ENCODE measurements at regions not wholly inside any gene's neighbourhood (a gene's known extent, or its start where the extent isn't known, plus 50 kb on each side); places are given as distances from the start of the nearest gene placed in this dataset.

DNA sequence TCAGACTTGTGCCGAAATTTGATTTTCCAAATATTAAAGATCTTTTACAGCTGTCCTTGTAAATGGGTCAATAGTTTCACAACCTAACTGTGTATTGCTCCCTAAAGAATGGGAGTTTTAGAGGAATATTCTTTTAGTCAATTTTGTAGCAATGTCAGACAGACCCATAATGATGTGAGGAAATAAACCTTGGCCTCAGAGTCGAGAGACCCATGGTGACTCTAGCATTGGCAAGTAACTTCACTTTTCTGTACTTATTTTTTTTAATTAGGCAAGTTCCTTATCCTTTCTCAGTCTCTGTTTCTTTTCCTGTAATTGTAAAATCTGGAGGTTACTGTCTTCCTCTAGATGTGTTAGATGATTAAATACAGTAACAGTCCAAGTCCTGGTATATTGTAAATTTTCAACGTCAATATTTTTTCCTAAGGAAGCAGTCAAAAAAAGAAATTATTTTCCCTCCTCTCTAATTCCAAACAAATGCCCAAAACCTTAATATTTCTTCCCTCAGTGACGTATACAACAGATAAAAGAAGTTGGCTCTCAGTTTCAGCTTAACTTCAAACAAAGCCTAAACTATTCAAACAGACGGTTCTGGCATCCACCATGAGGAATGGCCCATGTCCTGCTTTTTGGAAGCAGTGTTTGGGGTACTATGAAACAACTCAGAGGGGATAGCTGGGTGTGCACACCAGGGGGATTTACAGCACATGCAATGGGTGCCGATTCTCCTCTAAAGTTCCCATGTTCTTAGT lies 466.7 kb downstream of the TNS1 start:
- Histone ChIP-seq H3K27ac (no peak overlapping the region), H3K9me3 (ENCODE audit: control insufficient read depth, low read length) (no peaks in the 10 kb centered on the region), H3K9ac (no peak overlapping the region), H3K4me2 (ENCODE audit: low read length) (no peak overlapping the region), H3K79me2 (peaks cover 11% of the 10 kb centered on the region), H3K4me3 (ENCODE audit: low read depth, low read length) (no peak overlapping the region), H3K27me3 (ENCODE audit: control insufficient read depth, insufficient read depth, low read length) (no peaks in the 10 kb centered on the region), H3K4me1 (no peaks in the 10 kb centered on the region), H3K36me3 (ENCODE audit: control insufficient read depth, insufficient read depth, low read length) (no peaks in the 10 kb centered on the region), H2AFZ (no peak overlapping the region)
- TF ChIP-seq CTCF (IDR thresholded peaks at IDR 0.05): no peak

DNA sequence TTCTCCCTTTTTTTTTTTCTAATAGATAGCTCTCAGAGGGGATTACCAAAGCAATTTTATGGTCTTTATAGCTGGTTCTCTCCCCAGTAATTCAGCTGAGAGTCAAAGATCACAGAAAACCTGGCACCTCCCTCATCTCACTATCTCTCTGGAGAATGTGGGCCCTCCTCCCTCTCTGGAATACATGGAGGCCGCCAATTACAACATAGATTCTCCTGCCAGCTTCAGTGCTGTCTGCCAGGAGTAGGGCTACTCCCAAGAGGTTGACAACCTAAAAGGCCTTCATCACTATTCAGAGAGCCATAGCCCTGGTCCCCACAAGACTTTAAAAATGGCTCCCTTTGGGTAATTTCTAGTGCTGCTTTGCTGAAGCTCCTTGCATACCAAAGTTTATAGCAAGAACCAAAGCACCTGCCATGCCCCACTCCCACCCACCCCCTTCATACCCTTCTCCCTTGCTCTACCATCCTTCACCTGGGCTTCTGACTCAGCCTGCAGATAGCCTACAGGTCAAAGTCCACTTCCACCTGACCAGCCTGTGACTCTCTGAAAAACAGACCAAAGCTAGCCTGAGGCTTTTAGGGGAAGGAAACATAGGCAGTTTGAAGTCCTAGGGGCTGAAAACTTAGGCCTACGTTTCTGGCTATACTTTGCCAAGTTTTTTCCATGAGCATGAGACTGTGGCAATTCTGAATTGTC lies 472.3 kb downstream of the TNS1 start:
- H3K4me3 ChIP-seq (ENCODE audit: low read depth, low read length): no peak overlapping the region
- H3K9ac ChIP-seq: no peak overlapping the region
- no peak for TF ChIP-seq CTCF (IDR thresholded peaks at IDR 0.05)
- H3K4me2 ChIP-seq (ENCODE audit: low read length): no peak overlapping the region
- H3K4me1 ChIP-seq: no peaks in the 10 kb centered on the region
- no peaks in the 10 kb centered on the region for H3K27me3 ChIP-seq (ENCODE audit: control insufficient read depth, insufficient read depth, low read length)
- H3K79me2 ChIP-seq: peaks cover 7% of the 10 kb centered on the region
- no peaks in the 10 kb centered on the region for H3K9me3 ChIP-seq (ENCODE audit: control insufficient read depth, low read length)
- no peaks in the 10 kb centered on the region for H3K36me3 ChIP-seq (ENCODE audit: control insufficient read depth, insufficient read depth, low read length)
- H3K27ac ChIP-seq: no peak overlapping the region
- H2AFZ ChIP-seq: no peak overlapping the region

DNA sequence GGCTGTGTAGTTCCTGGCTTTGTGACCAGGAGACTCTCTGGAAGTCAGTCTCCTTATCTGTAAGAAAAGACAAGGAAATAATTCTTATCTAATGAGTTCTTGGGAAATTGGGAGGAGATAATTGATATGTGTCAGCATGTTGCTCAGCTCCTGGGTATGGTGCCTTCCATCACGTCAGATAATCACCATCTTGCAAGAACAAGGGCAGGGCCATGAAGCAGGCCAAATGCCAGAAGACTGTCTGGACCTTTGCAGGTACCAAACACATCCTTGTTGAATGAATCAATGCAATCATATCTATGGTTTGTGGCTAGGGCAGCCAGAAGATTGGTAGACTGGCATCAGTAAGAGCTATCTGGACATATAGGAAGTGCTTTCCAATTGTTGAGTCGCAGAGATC lies 473.5 kb downstream of the TNS1 start:
- Histone ChIP-seq H3K9ac (no peak overlapping the region), H3K9me3 (ENCODE audit: control insufficient read depth, low read length) (no peaks in the 10 kb centered on the region), H3K27me3 (ENCODE audit: control insufficient read depth, insufficient read depth, low read length) (no peaks in the 10 kb centered on the region), H3K36me3 (ENCODE audit: control insufficient read depth, insufficient read depth, low read length) (no peaks in the 10 kb centered on the region), H2AFZ (no peak overlapping the region), H3K27ac (no peak overlapping the region), H3K79me2 (peaks cover 2% of the 10 kb centered on the region), H3K4me2 (ENCODE audit: low read length) (no peak overlapping the region), H3K4me1 (no peaks in the 10 kb centered on the region), H3K4me3 (ENCODE audit: low read depth, low read length) (no peak overlapping the region)
- no peak for TF ChIP-seq CTCF (IDR thresholded peaks at IDR 0.05)

GRCh38 chr2:217527590-217528202 lies 475.1 kb downstream of the TNS1 start:
- Histone ChIP-seq H3K27me3 (ENCODE audit: control insufficient read depth, insufficient read depth, low read length) (no peaks in the 10 kb centered on the region), H3K4me2 (ENCODE audit: low read length) (no peak overlapping the region), H3K27ac (no peak overlapping the region), H3K79me2 (no peaks in the 10 kb centered on the region), H3K9me3 (ENCODE audit: control insufficient read depth, low read length) (no peaks in the 10 kb centered on the region), H3K4me1 (no peaks in the 10 kb centered on the region), H3K9ac (no peak overlapping the region), H3K36me3 (ENCODE audit: control insufficient read depth, insufficient read depth, low read length) (no peaks in the 10 kb centered on the region), H3K4me3 (ENCODE audit: low read depth, low read length) (no peak overlapping the region), H2AFZ (no peak overlapping the region)
- no peak for TF ChIP-seq CTCF (IDR thresholded peaks at IDR 0.05)
